ENCODE measurements at regions not wholly inside any gene's neighbourhood (a gene's known extent, or its start where the extent isn't known, plus 50 kb on each side); places are given as distances from the start of the nearest gene placed in this dataset.

- no peak for TF ChIP-seq JUNB (IDR thresholded peaks at IDR 0.05; ENCODE audit: unreplicated experiment)
- no peak for TF ChIP-seq CREB1 (CRISPR knock-in tag; IDR thresholded peaks at IDR 0.05; ENCODE audit: low read depth)
- TF ChIP-seq EZH2 (IDR thresholded peaks at IDR 0.05; ENCODE audit: low read depth, unreplicated experiment) = no peak
- no peak for TF ChIP-seq NANOG (IDR thresholded peaks at IDR 0.05; ENCODE audit: borderline replicate concordance)
- TF ChIP-seq ETS1 (IDR thresholded peaks at IDR 0.05) = no peak
- TF ChIP-seq EZH2phosphoT487 (IDR thresholded peaks at IDR 0.05; ENCODE audit: unreplicated experiment) = no peak
- TF ChIP-seq POLR2AphosphoS5 (IDR thresholded peaks at IDR 0.05; ENCODE audit: low read depth) = no peak
- TF ChIP-seq ZNF114 (CRISPR knock-in tag; IDR thresholded peaks at IDR 0.05) = no peak
Measured at GRCh38 chr9:14421291-14421690, 107.3 kb upstream of the NFIB start.

GRCh38 chr9:14418941-14419937, 105.3 kb upstream of the NFIB start:
- no peaks in the 10 kb centered on the region for H3K27me3 Mint-ChIP-seq (ENCODE audit: insufficient read depth, low read depth, poor library complexity)
- H3K9me3 Mint-ChIP-seq = no peaks in the 10 kb centered on the region
- H3K27me3 ChIP-seq (ENCODE audit: insufficient read depth) = no peaks in the 10 kb centered on the region
- no peak for DNase-seq (ENCODE audit: low spot score)
- no peak for ATAC-seq
- no peaks in the 10 kb centered on the region for H3F3A ChIP-seq (replicated peaks; ENCODE audit: low read depth)
- H2AFZ ChIP-seq = peak overlapping the region; percentile 91
- 0 out of 2 replicates have a peak overlapping the region, but pooled peaks have one; percentile 52 for H3K4me2 ChIP-seq
- H3K4me3 ChIP-seq = no peak overlapping the region
- no peak overlapping the region for H3K4me3 Mint-ChIP-seq
- H3K36me3 ChIP-seq (ENCODE audit: insufficient read depth) = no peaks in the 10 kb centered on the region
- H3K27ac ChIP-seq (ENCODE audit: low read depth) = no peak overlapping the region
- H3K79me2 ChIP-seq (replicated peaks; ENCODE audit: insufficient read depth) = no peaks in the 10 kb centered on the region
- H3K4me1 Mint-ChIP-seq = peaks cover 56% of the 10 kb centered on the region
- H3K27ac Mint-ChIP-seq = no peak overlapping the region; the same call in 1 of the 2 replicates
- H3K4me1 ChIP-seq (ENCODE audit: insufficient read depth) = peaks cover 36% of the 10 kb centered on the region
- no peaks in the 10 kb centered on the region for H3K36me3 Mint-ChIP-seq (ENCODE audit: low read depth)
- no peaks in the 10 kb centered on the region for H3K9me2 ChIP-seq (ENCODE audit: insufficient read depth)
- no peaks in the 10 kb centered on the region for H4K20me1 ChIP-seq (replicated peaks; ENCODE audit: insufficient read depth)
- TF ChIP-seq STAT1 (IDR thresholded peaks at IDR 0.05; ENCODE audit: unreplicated experiment) (no peak), ETS1 (IDR thresholded peaks at IDR 0.05) (no peak), JUNB (IDR thresholded peaks at IDR 0.05; ENCODE audit: unreplicated experiment) (no peak), CREB1 (CRISPR knock-in tag; IDR thresholded peaks at IDR 0.05; ENCODE audit: low read depth) (no peak), REST (IDR thresholded peaks at IDR 0.05; ENCODE audit: unreplicated experiment) (no peak), NANOG (IDR thresholded peaks at IDR 0.05; ENCODE audit: borderline replicate concordance) (no peak), EZH2phosphoT487 (IDR thresholded peaks at IDR 0.05; ENCODE audit: unreplicated experiment) (no peak)

More at GRCh38 chr9:14421291-14421690, 107.3 kb upstream of the NFIB start:
- H3K79me2 ChIP-seq (replicated peaks; ENCODE audit: insufficient read depth) = no peaks in the 10 kb centered on the region
- H3K9me3 Mint-ChIP-seq = no peaks in the 10 kb centered on the region
- DNase-seq (ENCODE audit: low spot score) (no peak), ATAC-seq (peak; percentile 18; the same call in 2 of the 3 replicates)
- no peaks in the 10 kb centered on the region for H3K9me2 ChIP-seq (ENCODE audit: insufficient read depth)
- no peak overlapping the region; the same call in 1 of the 2 replicates for H3K27ac ChIP-seq (ENCODE audit: low read depth)
- H3K36me3 ChIP-seq (ENCODE audit: insufficient read depth) = no peaks in the 10 kb centered on the region
- H3K4me2 ChIP-seq = peak overlapping the region; percentile 17; the same call in 1 of the 2 replicates
- peaks cover 47% of the 10 kb centered on the region for H3K4me1 ChIP-seq (ENCODE audit: insufficient read depth)
- peaks cover 65% of the 10 kb centered on the region for H3K4me1 Mint-ChIP-seq
- no peak overlapping the region for H2AFZ ChIP-seq
- H3K36me3 Mint-ChIP-seq (ENCODE audit: low read depth) = no peaks in the 10 kb centered on the region
- no peaks in the 10 kb centered on the region for H4K20me1 ChIP-seq (replicated peaks; ENCODE audit: insufficient read depth)
- H3F3A ChIP-seq (replicated peaks; ENCODE audit: low read depth) = no peaks in the 10 kb centered on the region
- peaks cover 2% of the 10 kb centered on the region for H3K27me3 Mint-ChIP-seq (ENCODE audit: insufficient read depth, low read depth, poor library complexity)
- H3K27ac Mint-ChIP-seq = no peak overlapping the region
- H3K27me3 ChIP-seq (ENCODE audit: insufficient read depth) = no peaks in the 10 kb centered on the region
- H3K4me3 Mint-ChIP-seq = no peak overlapping the region
- no peak overlapping the region for H3K4me3 ChIP-seq
